Epithelial cell of esophagus (primary cell): ENCODE measurements at regions not wholly inside any gene's neighbourhood (a gene's known extent, or its start where the extent isn't known, plus 50 kb on each side); places are given as distances from the start of the nearest gene placed in this dataset.
A peak's percentile ranks its signal among the peaks of the same experiment; 100 is the strongest.
"Not testable (repeated sequence)": the region's sequence is repeated elsewhere in the genome, so short reads cannot be mapped to it uniquely, and the experiment has no call there.

Experiments
- DNase-seq: peaks from one replicate; pipeline ENCODE4 v3.0.0; 2010; ENCODE audit warnings: low read depth
- H3K4me3 ChIP-seq: 2 replicates; pipeline ENCODE4 v1.5.1; 2011; ENCODE audit warnings: mild to moderate bottlenecking, low read length, control low read depth
- TF ChIP-seq, protein P1 (sequence below): IDR thresholded peaks from 2 replicates; pipeline ENCODE4 v1.5.1; 2011; ENCODE audit warnings: low read depth, mild to moderate bottlenecking, low read length, control low read depth, inconsistent platforms; ENCODE audit not compliant: insufficient read depth; ENCODE audit errors: missing control alignments

DNA sequence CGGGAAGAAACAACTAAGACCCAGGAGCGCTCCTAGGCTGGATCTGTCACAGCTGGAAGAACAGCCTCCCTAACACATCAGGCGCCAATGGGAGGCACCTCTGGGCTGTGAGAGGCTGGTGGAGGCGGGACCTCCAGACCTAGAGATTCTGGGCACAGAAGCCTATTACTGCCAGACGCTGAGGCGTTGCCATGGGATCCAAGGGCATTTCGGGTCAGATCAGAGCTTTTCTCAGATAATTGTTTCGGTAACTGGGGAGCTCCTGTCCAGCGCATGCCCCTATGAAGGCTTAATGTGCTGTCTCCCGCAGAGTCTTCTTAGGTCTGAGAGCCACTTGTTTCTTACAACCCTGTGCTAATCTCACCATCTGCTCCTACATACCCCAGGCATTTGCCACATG lies 339.2 kb downstream of the ZNF716 start:
- DNase-seq = no peak
- TF ChIP-seq, protein P1, sequence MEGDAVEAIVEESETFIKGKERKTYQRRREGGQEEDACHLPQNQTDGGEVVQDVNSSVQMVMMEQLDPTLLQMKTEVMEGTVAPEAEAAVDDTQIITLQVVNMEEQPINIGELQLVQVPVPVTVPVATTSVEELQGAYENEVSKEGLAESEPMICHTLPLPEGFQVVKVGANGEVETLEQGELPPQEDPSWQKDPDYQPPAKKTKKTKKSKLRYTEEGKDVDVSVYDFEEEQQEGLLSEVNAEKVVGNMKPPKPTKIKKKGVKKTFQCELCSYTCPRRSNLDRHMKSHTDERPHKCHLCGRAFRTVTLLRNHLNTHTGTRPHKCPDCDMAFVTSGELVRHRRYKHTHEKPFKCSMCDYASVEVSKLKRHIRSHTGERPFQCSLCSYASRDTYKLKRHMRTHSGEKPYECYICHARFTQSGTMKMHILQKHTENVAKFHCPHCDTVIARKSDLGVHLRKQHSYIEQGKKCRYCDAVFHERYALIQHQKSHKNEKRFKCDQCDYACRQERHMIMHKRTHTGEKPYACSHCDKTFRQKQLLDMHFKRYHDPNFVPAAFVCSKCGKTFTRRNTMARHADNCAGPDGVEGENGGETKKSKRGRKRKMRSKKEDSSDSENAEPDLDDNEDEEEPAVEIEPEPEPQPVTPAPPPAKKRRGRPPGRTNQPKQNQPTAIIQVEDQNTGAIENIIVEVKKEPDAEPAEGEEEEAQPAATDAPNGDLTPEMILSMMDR = no peak
- H3K4me3 ChIP-seq = no peak overlapping the region

DNA sequence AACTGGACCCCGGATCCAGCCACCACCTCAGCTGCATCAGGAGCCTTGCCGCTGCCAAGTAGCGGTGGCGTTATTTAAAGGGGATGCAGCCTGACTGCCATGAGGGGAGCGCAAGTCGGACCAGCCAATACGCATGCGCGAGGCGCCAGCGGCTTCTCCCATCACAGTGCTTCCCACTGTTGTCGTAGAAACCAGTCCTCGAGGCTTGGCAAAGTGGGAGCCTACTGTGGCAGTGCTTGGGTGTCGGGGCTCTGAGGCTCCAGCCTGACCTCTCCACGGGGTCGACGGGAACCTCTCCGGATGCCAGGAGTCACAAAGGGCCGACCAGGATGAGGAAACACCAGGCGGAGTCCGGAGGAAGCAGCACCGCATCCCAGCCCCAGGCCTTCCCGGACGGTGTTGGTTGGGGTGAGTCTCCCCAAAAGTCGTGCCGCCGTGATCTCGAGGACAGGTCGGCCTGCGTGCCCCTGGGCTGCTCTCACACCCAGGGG lies 369.6 kb downstream of the ZNF716 start:
- H3K4me3 ChIP-seq = no peak overlapping the region
- DNase-seq = no peak
- TF ChIP-seq, protein P1 = no peak

DNA sequence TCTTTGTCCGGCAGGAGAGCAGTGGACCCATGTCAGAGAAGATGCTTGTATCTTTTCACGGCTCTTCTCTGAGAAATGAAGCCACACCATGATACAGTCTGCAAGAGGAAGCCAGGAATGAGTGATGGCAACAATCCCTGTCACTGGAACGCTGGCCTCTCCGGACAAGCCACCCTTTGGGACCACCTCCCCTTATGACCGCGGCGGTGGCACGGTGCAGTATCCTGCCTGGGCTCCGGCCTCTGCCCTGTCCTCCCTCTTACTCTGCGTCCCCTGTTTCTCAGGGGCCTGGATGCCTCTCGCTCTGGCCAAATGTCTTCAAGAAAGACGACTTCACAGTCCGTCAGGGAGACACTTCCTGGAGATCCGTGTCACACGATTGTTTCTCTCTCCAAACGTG lies 370.5 kb downstream of the ZNF716 start:
- DNase-seq = no peak
- TF ChIP-seq, protein P1 = no peak
- no peak overlapping the region for H3K4me3 ChIP-seq

DNA sequence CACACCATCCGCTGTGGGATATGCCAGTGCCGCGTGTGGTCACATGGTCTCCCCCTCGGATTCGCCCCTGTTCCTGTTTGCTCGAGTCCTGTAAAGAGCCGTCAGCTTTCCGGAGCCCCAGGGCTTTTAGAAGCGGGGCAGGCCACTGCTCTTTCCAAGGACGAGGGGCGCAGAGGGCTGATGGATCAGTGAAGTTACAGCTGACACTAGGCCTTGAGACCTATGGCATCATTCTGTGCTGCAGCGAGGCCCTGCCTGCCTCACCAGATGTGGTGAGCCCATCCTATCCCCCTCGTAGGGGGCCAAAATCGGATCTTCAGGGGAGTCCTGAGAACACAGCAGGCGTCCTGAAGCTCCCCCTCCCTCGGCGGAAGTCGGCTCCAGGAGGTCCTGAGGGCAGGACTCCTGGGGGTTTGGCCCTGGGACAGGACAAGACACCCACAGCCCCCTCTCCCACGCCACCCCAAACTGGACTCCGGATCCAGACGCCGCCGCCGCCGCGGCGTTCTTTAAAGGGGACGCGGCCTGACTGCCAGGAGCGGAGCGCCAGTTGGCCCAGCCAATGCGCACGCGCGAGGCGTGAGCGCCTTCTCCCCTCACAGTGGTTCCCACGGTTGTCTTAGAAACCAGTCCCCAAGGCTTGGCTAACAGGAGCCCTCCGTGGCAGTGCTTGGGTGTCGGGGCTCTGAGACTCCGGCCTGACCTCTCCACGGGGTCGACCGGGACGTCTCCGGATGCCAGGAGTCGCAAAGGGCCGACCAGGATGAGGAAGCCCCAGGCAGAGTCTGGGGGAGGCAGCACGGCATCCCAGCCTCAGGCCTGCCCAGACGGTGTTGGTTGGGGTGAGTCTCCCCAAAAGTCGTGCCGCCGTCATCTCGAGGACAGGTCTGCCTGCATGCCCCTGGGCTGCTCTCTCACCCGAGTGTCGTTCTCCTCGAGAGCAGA lies 371.7 kb downstream of the ZNF716 start:
- TF ChIP-seq, protein P1 = no peak
- no peak for DNase-seq
- no peak overlapping the region for H3K4me3 ChIP-seq

DNA sequence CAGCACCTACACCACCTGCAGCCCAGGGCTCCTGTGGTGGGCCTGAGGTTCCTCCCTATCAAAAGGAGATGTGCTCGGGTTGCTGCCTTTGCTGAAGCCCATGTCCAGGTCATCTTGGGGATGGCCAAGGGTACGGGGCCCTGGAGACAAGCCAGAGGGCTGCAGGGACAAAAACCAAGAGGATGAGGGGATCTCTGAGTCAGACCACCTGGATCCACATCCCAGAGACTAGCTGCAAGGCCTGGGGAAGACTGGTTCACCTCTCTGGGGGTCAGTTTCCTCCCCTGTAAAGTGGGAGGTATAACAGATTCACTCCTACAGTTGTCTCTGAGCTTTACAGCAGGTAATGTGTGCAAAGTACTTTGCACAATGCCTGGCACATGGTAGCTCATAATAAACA lies 376.6 kb downstream of the ZNF716 start:
- not testable (repeated sequence) for DNase-seq, H3K4me3 ChIP-seq

DNA sequence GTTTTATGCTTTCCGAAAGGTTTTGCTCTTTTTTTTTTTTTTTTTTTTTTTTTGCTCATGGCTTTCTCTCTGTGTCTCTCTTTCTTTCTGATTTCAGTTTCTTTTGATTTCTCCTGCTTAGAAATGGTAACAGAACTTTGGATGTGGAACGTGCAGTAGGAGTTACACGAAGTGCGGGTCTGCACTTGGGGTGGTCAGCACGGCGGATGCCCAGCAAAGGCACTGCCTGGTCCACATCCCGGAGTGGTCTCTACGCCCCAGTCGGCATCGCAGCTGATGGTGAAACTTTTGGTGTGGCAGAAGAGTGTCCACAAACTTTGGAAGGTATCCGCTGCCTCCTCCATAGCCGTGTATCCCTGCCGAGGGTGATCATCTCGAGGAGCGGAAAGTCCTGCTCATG lies 385.2 kb downstream of the ZNF716 start:
- DNase-seq, H3K4me3 ChIP-seq: not testable (repeated sequence)

DNA sequence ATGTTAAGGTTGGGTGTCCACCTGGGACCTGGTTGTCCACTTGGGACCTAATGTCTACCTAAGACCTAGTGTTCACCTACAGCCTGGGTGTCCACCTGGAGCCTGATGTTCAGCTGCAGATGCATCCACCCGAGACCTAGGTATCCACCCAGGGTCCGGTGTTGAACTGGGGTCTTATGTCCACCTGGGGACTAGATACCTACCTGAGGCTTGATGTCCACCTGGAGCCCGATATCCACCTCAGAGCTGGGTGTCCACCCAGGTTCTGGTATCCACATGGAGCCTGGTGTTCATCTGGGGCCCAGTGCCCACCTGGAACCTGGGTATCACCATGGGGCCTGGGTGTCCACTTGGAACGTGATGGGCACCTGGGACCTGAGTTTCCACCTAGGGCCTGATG lies 389.2 kb downstream of the ZNF716 start:
- DNase-seq, H3K4me3 ChIP-seq: not testable (repeated sequence)

DNA sequence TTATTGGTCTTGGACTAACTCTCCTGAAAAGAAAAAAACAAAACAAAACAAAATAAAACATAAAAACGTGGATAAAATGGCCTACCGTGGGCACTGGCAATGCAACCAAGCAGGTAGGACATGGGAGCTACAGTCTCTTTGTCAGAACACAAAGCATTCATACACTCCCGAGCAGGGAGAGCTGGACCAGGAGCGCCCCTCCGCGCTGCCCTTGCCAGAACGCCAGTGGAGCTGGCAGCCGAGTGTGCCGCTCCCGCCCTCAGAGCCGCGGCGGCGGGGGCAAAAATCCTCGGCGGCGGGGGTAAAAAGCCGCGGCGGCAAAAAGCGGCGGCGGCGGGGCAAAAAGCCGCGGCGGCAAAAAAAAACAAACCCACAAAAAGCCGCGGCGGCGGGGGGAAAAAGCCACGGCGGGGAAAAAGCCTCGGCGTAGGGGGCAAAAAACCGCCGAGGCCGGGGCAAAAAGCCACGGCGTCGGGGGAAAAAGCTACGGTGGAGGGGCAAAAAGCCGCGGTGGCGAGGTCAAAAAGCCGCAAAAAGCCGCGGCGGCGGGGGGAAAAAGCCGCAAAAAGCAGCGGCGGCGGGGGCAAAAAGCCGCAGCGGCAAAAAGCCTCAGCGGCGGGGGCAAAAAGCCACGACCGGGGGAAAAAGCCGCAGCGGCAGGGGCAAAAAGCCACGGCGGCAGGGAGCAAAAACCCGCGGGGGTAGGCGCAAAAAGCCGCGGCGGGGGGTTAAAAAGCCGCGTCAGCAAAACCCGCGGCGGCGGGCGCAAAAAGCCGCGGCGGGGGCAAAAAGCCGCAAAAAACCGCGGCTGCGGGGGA lies 418.1 kb downstream of the ZNF716 start:
- peak overlapping the region; percentile 26 for H3K4me3 ChIP-seq
- TF ChIP-seq, protein P1 = no peak
- peak; percentile 3 for DNase-seq
